ENCODE measurements at regions not wholly inside any gene's neighbourhood (a gene's known extent, or its start where the extent isn't known, plus 50 kb on each side); places are given as distances from the start of the nearest gene placed in this dataset.
"Not testable (repeated sequence)": the region's sequence is repeated elsewhere in the genome, so short reads cannot be mapped to it uniquely, and the experiment has no call there.

DNA sequence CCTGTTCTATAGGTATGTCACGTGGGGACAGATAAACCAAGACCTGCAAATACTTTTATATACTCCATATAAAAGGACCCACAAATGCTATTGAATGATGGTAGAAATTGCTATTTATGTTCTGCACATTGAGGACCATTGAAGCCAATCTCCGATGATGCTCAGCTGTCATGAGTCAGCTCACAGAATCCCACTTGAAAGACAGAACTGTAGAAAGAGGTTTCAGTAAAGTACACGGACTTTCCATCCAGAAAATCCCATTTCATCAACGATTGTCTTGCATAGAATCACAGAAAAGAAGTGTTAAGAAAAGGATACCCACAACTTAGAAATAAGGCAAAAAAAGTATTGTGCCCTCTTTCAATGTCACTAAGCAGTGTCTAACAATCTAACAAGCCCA, 169.0 kb upstream of the COPS8 start:
- no peak for TF ChIP-seq EP300 (IDR thresholded peaks at IDR 0.05)
- no peak for TF ChIP-seq POLR2A (IDR thresholded peaks at IDR 0.05)
- TF ChIP-seq, protein P1, sequence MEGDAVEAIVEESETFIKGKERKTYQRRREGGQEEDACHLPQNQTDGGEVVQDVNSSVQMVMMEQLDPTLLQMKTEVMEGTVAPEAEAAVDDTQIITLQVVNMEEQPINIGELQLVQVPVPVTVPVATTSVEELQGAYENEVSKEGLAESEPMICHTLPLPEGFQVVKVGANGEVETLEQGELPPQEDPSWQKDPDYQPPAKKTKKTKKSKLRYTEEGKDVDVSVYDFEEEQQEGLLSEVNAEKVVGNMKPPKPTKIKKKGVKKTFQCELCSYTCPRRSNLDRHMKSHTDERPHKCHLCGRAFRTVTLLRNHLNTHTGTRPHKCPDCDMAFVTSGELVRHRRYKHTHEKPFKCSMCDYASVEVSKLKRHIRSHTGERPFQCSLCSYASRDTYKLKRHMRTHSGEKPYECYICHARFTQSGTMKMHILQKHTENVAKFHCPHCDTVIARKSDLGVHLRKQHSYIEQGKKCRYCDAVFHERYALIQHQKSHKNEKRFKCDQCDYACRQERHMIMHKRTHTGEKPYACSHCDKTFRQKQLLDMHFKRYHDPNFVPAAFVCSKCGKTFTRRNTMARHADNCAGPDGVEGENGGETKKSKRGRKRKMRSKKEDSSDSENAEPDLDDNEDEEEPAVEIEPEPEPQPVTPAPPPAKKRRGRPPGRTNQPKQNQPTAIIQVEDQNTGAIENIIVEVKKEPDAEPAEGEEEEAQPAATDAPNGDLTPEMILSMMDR (IDR thresholded peaks at IDR 0.05), result no peak
- H3K9me3 ChIP-seq, result no peaks in the 10 kb centered on the region
- no peak overlapping the region for H3K27ac ChIP-seq
- H3K4me1 ChIP-seq (ENCODE audit: insufficient read depth), result peaks cover 2% of the 10 kb centered on the region
- H3K36me3 ChIP-seq, result no peaks in the 10 kb centered on the region
- H3K4me3 ChIP-seq, result no peak overlapping the region
- WGBS, 3 donors, result 91 to 93% (median 91%) methylated on average over 4 of the region's 4 CpGs
- no peak for DNase-seq
- intact Hi-C loops (cut with DNase I), result no loop called here
- H3K27me3 ChIP-seq, result no peaks in the 10 kb centered on the region

- TF ChIP-seq POLR2A (IDR thresholded peaks at IDR 0.05), result no peak
- TF ChIP-seq EP300 (IDR thresholded peaks at IDR 0.05), result no peak
- TF ChIP-seq, protein P1 (IDR thresholded peaks at IDR 0.05), result no peak
- no peaks in the 10 kb centered on the region for H3K27me3 ChIP-seq
- no peak overlapping the region for H3K27ac ChIP-seq
- 91 to 96% (median 92%) methylated on average over 3 of the region's 3 CpGs for WGBS, 3 donors
- intact Hi-C loops (cut with DNase I), result no loop called here
- H3K4me1 ChIP-seq (ENCODE audit: insufficient read depth), result peaks cover 2% of the 10 kb centered on the region
- DNase-seq, result no peak
- H3K4me3 ChIP-seq, result no peak overlapping the region
- no peaks in the 10 kb centered on the region for H3K36me3 ChIP-seq
- no peaks in the 10 kb centered on the region for H3K9me3 ChIP-seq
Observed at GRCh38 chr2:236917164-236917563, 168.5 kb upstream of the COPS8 start.

DNA sequence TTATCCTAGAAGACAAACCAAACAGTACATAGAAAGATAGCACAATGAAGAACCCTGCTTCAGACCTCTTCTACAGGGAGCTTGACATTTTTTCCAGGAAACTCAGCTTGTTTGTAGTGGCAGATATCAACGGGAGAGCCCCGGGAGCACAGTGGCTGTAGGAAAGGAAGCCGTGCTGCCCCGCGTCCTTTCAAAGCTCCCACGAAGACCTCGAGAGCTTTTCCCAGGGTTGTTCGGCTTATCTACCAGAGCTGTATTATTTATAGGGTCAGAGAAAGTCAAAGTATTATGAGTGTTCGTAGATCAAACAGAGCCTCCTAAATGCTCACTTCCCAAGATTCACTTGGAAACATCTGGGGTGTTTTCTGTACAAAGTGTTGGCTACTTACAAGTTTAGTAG, 167.1 kb upstream of the COPS8 start:
- 8 to 15% (median 10%) methylated on average over 9 of the region's 9 CpGs for WGBS, 3 donors
- H3K27me3 ChIP-seq, result no peaks in the 10 kb centered on the region
- peaks cover 2% of the 10 kb centered on the region for H3K4me1 ChIP-seq (ENCODE audit: insufficient read depth)
- TF ChIP-seq, protein P1 (IDR thresholded peaks at IDR 0.05), result no peak
- TF ChIP-seq POLR2A (IDR thresholded peaks at IDR 0.05) (no peak), EP300 (IDR thresholded peaks at IDR 0.05) (no peak)
- H3K4me3 ChIP-seq, result no peak overlapping the region
- H3K9me3 ChIP-seq, result no peaks in the 10 kb centered on the region
- no peak overlapping the region for H3K27ac ChIP-seq
- H3K36me3 ChIP-seq, result no peaks in the 10 kb centered on the region
- intact Hi-C loops (cut with DNase I), result no loop called here
- DNase-seq, result no peak

- H3K36me3 ChIP-seq, result no peaks in the 10 kb centered on the region
- no peaks in the 10 kb centered on the region for H3K9me3 ChIP-seq
- H3K4me3 ChIP-seq, result no peak overlapping the region
- peaks cover 2% of the 10 kb centered on the region for H3K4me1 ChIP-seq (ENCODE audit: insufficient read depth)
- DNase-seq, result no peak
- no peak overlapping the region for H3K27ac ChIP-seq
- intact Hi-C loops (cut with DNase I), result no loop called here
- H3K27me3 ChIP-seq, result no peaks in the 10 kb centered on the region
- WGBS, 3 donors, result 88 to 95% (median 89%) methylated on average over 9 of the region's 9 CpGs
- no peak for TF ChIP-seq EP300 (IDR thresholded peaks at IDR 0.05)
- TF ChIP-seq POLR2A (IDR thresholded peaks at IDR 0.05), result no peak
- TF ChIP-seq, protein P1 (IDR thresholded peaks at IDR 0.05), result no peak
Observed at GRCh38 chr2:236919209-236919608, 166.5 kb upstream of the COPS8 start.

GRCh38 chr2:236919801-236920379, 165.8 kb upstream of the COPS8 start:
- H3K27ac ChIP-seq; H3K9me3 ChIP-seq; H3K4me1 ChIP-seq (ENCODE audit: insufficient read depth); DNase-seq; H3K36me3 ChIP-seq; H3K27me3 ChIP-seq; intact Hi-C loops (cut with DNase I); H3K4me3 ChIP-seq: not testable (repeated sequence)
- WGBS, 3 donors, result 95 to 96% (median 96%) methylated on average over 11 of the region's 11 CpGs

Measured in ovary (tissue), 7 donors.